HL-60 (cell line): ENCODE measurements at regions not wholly inside any gene's neighbourhood (a gene's known extent, or its start where the extent isn't known, plus 50 kb on each side); places are given as distances from the start of the nearest gene placed in this dataset.

Source experiments
- DNase-seq, 2 experiments: peaks; one replicate each; pipeline ENCODE4 v3.0.0-alpha.2; 2010 to 2020; ENCODE audit warnings: low read depth in 1 of 2, low spot score in 1 of 2
- H3K27ac ChIP-seq: fragments of 250-450 bp; sonication (Bioruptor Pico); replicated peaks from 2 replicates; pipeline ENCODE4 v1.5.1; 2020; ENCODE audit warnings: mild to moderate bottlenecking, moderate library complexity
- H3K27me3 ChIP-seq: fragments of 250-450 bp; sonication (Bioruptor Pico); 2 replicates; pipeline ENCODE4 v1.5.1; 2021; ENCODE audit warnings: mild to moderate bottlenecking, moderate library complexity; ENCODE audit not compliant: insufficient read depth, poor library complexity, severe bottlenecking
- H3K4me3 ChIP-seq: replicated peaks from 2 replicates; pipeline ENCODE4 v1.5.1; 2011; ENCODE audit warnings: mild to moderate bottlenecking, control low read depth, low read length; ENCODE audit not compliant: insufficient read depth
- CTCF ChIP-seq: IDR thresholded peaks from one replicate; pipeline ENCODE4 v1.5.1; 2011; ENCODE audit warnings: low read length, control low read depth, inconsistent platforms; ENCODE audit not compliant: insufficient read depth
- GABPA ChIP-seq: IDR thresholded peaks from 2 replicates; pipeline ENCODE4 v1.6.1; 2012; ENCODE audit warnings: low read depth
- POLR2AphosphoS5 ChIP-seq: IDR thresholded peaks from 2 replicates; pipeline ENCODE4 v1.6.1; 2012; ENCODE audit warnings: low read depth
- REST ChIP-seq: IDR thresholded peaks from 2 replicates; pipeline ENCODE4 v1.6.1; 2012; ENCODE audit warnings: low read depth; ENCODE audit not compliant: insufficient replicate concordance
- SPI1 ChIP-seq: IDR thresholded peaks from 2 replicates; pipeline ENCODE4 v1.6.1; 2012; ENCODE audit warnings: low read depth, mild to moderate bottlenecking, borderline replicate concordance

- no peak for TF ChIP-seq CTCF
- no peak for DNase-seq
- Histone ChIP-seq H3K4me3 (no peak overlapping the region), H3K27ac (no peak overlapping the region), H3K27me3 (no peaks in the 10 kb centered on the region)
Observed at GRCh38 chr10:71145352-71145945, 66.9 kb upstream of the UNC5B start.

GRCh38 chr10:71150796-71151195 is 61.6 kb upstream of the UNC5B start:
- Histone ChIP-seq H3K4me3 (no peak overlapping the region), H3K27ac (no peak overlapping the region), H3K27me3 (no peaks in the 10 kb centered on the region)
- TF ChIP-seq SPI1 (no peak), CTCF (no peak), GABPA (no peak), POLR2AphosphoS5 (no peak), REST (no peak)
- no peak for DNase-seq

- TF ChIP-seq POLR2AphosphoS5 = no peak
- no peak for TF ChIP-seq CTCF
- no peak for TF ChIP-seq REST
- no peak for TF ChIP-seq SPI1
- TF ChIP-seq GABPA = no peak
- H3K27me3 ChIP-seq = no peaks in the 10 kb centered on the region
- no peak for DNase-seq
- H3K4me3 ChIP-seq = no peak overlapping the region
- no peak overlapping the region for H3K27ac ChIP-seq
Observed at GRCh38 chr10:71152043-71152442, 60.3 kb upstream of the UNC5B start.

GRCh38 chr10:71156436-71156835 is 55.9 kb upstream of the UNC5B start:
- no peak overlapping the region for H3K27ac ChIP-seq
- H3K4me3 ChIP-seq = no peak overlapping the region
- H3K27me3 ChIP-seq = no peaks in the 10 kb centered on the region
- DNase-seq = no peak
- TF ChIP-seq SPI1 (no peak), POLR2AphosphoS5 (no peak), CTCF (no peak), GABPA (no peak), REST (no peak)
